GM12878 (cell line): ENCODE measurements at regions not wholly inside any gene's neighbourhood (a gene's known extent, or its start where the extent isn't known, plus 50 kb on each side); places are given as distances from the start of the nearest gene placed in this dataset.

Source experiments
- ATAC-seq: fragments of 200-7000 bp; cut with Tn5 transposase; 3 replicates; pipeline ENCODE4 v1.9.1; 2020; ENCODE audit warnings: mild to moderate bottlenecking, moderate library complexity
- BruUV-seq: library from RNA; stranded (reverse); fragments of 400-500 nt; replicated peaks from 2 replicates; lab custom pipeline; 2021; lab: Mats Ljungman, UMichigan
- CTCF ChIA-PET: fragments of 300-600 bp; sonication (Branson Sonifier 250); formaldehyde crosslinking; extraction: SDS; loops from one replicate; lab custom pipeline; 2021; ENCODE audit warnings: inconsistent platforms; lab: Yijun Ruan, JAX
- POLR2A ChIA-PET: fragments of 350-600 bp; formaldehyde crosslinking; extraction: SDS; loops from one replicate; lab custom pipeline; 2021; ENCODE audit warnings: inconsistent platforms; lab: Charles Lee
- RAD21 ChIA-PET: fragments of 300-600 bp; sonication (Branson Sonifier 250); formaldehyde crosslinking; loops from one replicate; lab custom pipeline; 2023; ENCODE audit warnings: antibody characterized with exemption; ENCODE audit not compliant: unreplicated experiment; lab: Charles Lee
- SMC1A ChIA-PET: fragments of 300-600 bp; sonication (Branson Sonifier 250); formaldehyde crosslinking; loops from one replicate; lab custom pipeline; 2023; ENCODE audit not compliant: unreplicated experiment, uncharacterized antibody; lab: Charles Lee
- DNase-seq: peaks from one replicate; pipeline ENCODE4 v3.0.0-alpha.2; 2011; ENCODE audit warnings: low read depth, low spot score
- FAIRE-seq: peaks from 3 replicates; lab custom pipeline; 2011; peaks lifted over from hg19 to GRCh38; lab: Jason Lieb, UNC
- H2AFZ ChIP-seq: 2 replicates; pipeline ENCODE4 v1.6.0; 2011; ENCODE audit warnings: low read depth, low read length, control low read depth; ENCODE audit not compliant: control insufficient read depth
- H3K27ac ChIP-seq: 2 replicates; pipeline ENCODE4 v1.5.1; 2011; ENCODE audit warnings: control low read depth; ENCODE audit not compliant: control insufficient read depth, insufficient read depth
- H3K27me3 ChIP-seq, 2 experiments: replicated peaks in 1 of 2; 2 replicates each; pipeline versions ENCODE4 v1.6.0 to v1.6.1; 2011; ENCODE audit warnings: low read length in 1 of 2; ENCODE audit not compliant: control insufficient read depth in 2 of 2, insufficient read depth in 2 of 2
- H3K36me3 ChIP-seq, 2 experiments: 2 replicates each; pipeline ENCODE4 v1.5.1; 2011; ENCODE audit warnings: low read length in 1 of 2; ENCODE audit not compliant: control insufficient read depth in 2 of 2, insufficient read depth in 2 of 2
- H3K4me1 ChIP-seq: 2 replicates; pipeline ENCODE4 v1.6.1; 2011; ENCODE audit warnings: mild to moderate bottlenecking, low read length, moderate library complexity, mixed read lengths; ENCODE audit not compliant: control insufficient read depth, insufficient read depth
- H3K4me2 ChIP-seq: 2 replicates; pipeline ENCODE4 v1.6.0; 2011; ENCODE audit warnings: control low read depth; ENCODE audit not compliant: control insufficient read depth, insufficient read depth
- H3K4me3 ChIP-seq: fragments of 200-600 bp; sonication (generic); 2 replicates; pipeline ENCODE4 v1.5.1; 2016
- H3K79me2 ChIP-seq: 2 replicates; pipeline ENCODE4 v1.6.0; 2011; ENCODE audit warnings: low read length; ENCODE audit not compliant: control insufficient read depth, insufficient read depth
- H3K9ac ChIP-seq: 2 replicates; pipeline ENCODE4 v1.8.0; 2011; ENCODE audit warnings: low read length, control low read depth, mixed read lengths; ENCODE audit not compliant: control insufficient read depth, insufficient read depth
- H3K9me3 ChIP-seq: replicated peaks from 3 replicates; pipeline ENCODE4 v1.5.1; 2011; ENCODE audit warnings: mild to moderate bottlenecking, low read length; ENCODE audit not compliant: control insufficient read depth, insufficient read depth
- H4K20me1 ChIP-seq: 2 replicates; pipeline ENCODE4 v1.6.0; 2011; ENCODE audit not compliant: control insufficient read depth, insufficient read depth
- CREM ChIP-seq: IDR thresholded peaks from 2 replicates; pipeline ENCODE4 v1.6.1; 2014; ENCODE audit warnings: antibody characterized with exemption, low read depth
- DPF2 ChIP-seq: fragments of 450-650 bp; IDR thresholded peaks from 2 replicates; pipeline ENCODE4 v1.6.1; 2017; ENCODE audit warnings: mild to moderate bottlenecking
- EGR1 ChIP-seq, 2 experiments: IDR thresholded peaks; 1 replicate in 1 of 2; 2 replicates in 1 of 2; pipeline ENCODE4 v1.6.1; 2011 to 2012; ENCODE audit warnings: low read depth in 2 of 2, low read length in 2 of 2, borderline replicate concordance in 1 of 2, mild to moderate bottlenecking in 1 of 2, moderate library complexity in 1 of 2
- FOXM1 ChIP-seq: IDR thresholded peaks from 2 replicates; pipeline ENCODE4 v1.6.1; 2012; ENCODE audit warnings: low read depth, mild to moderate bottlenecking, inconsistent platforms, low read length, moderate library complexity
- JUNB ChIP-seq: IDR thresholded peaks from 2 replicates; pipeline ENCODE4 v1.6.1; 2016; ENCODE audit warnings: antibody characterized with exemption, mild to moderate bottlenecking
- MXI1 ChIP-seq: fragments of 150-350 bp; IDR thresholded peaks from 2 replicates; pipeline ENCODE4 v1.6.1; 2011; ENCODE audit warnings: low read depth, mild to moderate bottlenecking, inconsistent platforms, low read length, improper control_type of control experiment
- PKNOX1 ChIP-seq: fragments of 450-650 bp; IDR thresholded peaks from 2 replicates; pipeline ENCODE4 v1.6.1; 2016; ENCODE audit warnings: mild to moderate bottlenecking
- RB1 ChIP-seq: fragments of 450-650 bp; formaldehyde crosslinking; IDR thresholded peaks from 2 replicates; pipeline ENCODE4 v1.6.1; 2017; ENCODE audit warnings: mild to moderate bottlenecking, borderline replicate concordance
- SREBF1 ChIP-seq: IDR thresholded peaks from 2 replicates; pipeline ENCODE4 v1.6.1; 2012; ENCODE audit warnings: mild to moderate bottlenecking, low read length
- TARDBP ChIP-seq: IDR thresholded peaks from 2 replicates; pipeline ENCODE4 v1.6.1; 2016; ENCODE audit warnings: borderline replicate concordance
- ZZZ3 ChIP-seq: IDR thresholded peaks from 2 replicates; pipeline ENCODE4 v1.6.1; 2011; ENCODE audit warnings: low read depth; ENCODE audit not compliant: control insufficient read depth, insufficient read length
- WGBS: methylation state at CpG from one replicate; pipeline ENCODE4 v1.1.6; 2016; ENCODE audit warnings: low lambda C conversion rate; ENCODE audit not compliant: insufficient replicate concordance, insufficient coverage; ENCODE audit errors: missing lambda C conversion rate; 5-methylcytosine and 5-hydroxymethylcytosine counted together
- in situ Hi-C: fragments of 300-500 bp; cut with MboI; formaldehyde crosslinking; loops from 9 replicates; pipeline ENCODE4 v1.14.3; 2018; ENCODE audit warnings: mixed read lengths
- intact Hi-C: fragments of 100-400 bp; cut with micrococcal nuclease; formaldehyde crosslinking; loops from one replicate; pipeline ENCODE4 v1.14.2; 2022; ENCODE audit not compliant: unreplicated experiment

GRCh38 chrX:15016051-15016450, 142.8 kb downstream of the MOSPD2 start:
- no peak overlapping the region for H2AFZ ChIP-seq
- DNase-seq (no peak), ATAC-seq (no peak), FAIRE-seq (no peak)
- H3K9me3 ChIP-seq = no peaks in the 10 kb centered on the region
- ChIA-PET SMC1A (no interaction called here), RAD21 (no interaction called here), POLR2A (no interaction called here), CTCF (no interaction called here)
- no peak overlapping the region for H3K4me2 ChIP-seq
- intact Hi-C loops (no loop called here), in situ Hi-C loops (no loop called here)
- no peaks in the 10 kb centered on the region for H4K20me1 ChIP-seq
- BruUV-seq = no TSS peak
- H3K9ac ChIP-seq = no peak overlapping the region
- no peaks in the 10 kb centered on the region for H3K36me3 ChIP-seq
- H3K79me2 ChIP-seq = no peaks in the 10 kb centered on the region
- WGBS = 0% methylated on average over 1 of the region's 1 CpG
- no peak overlapping the region for H3K4me3 ChIP-seq
- no peak overlapping the region for H3K27ac ChIP-seq
- H3K4me1 ChIP-seq = no peaks in the 10 kb centered on the region
- no peak for TF ChIP-seq RB1
- TF ChIP-seq JUNB = peak; percentile 11; the same call in 1 of the 2 replicates
- TF ChIP-seq EGR1 (IDR thresholded peaks at IDR 0.05; ENCODE audit: borderline replicate concordance in 1 of 2, low read depth in 2 of 2, low read length in 2 of 2) = no peak
- no peaks in the 10 kb centered on the region for H3K27me3 ChIP-seq

- RAD21 ChIA-PET = no interaction called here
- Histone ChIP-seq H3K36me3 (no peaks in the 10 kb centered on the region), H3K4me2 (no peak overlapping the region), H4K20me1 (no peaks in the 10 kb centered on the region), H3K9me3 (no peaks in the 10 kb centered on the region), H3K4me3 (no peak overlapping the region), H3K27me3 (no peaks in the 10 kb centered on the region), H2AFZ (no peak overlapping the region), H3K27ac (no peak overlapping the region), H3K4me1 (no peaks in the 10 kb centered on the region), H3K9ac (no peak overlapping the region), H3K79me2 (no peaks in the 10 kb centered on the region)
- TF ChIP-seq ZZZ3 (no peak), DPF2 (no peak), PKNOX1 (no peak), TARDBP (no peak), SREBF1 (no peak), MXI1 (no peak), FOXM1 (no peak), CREM (no peak)
- SMC1A ChIA-PET = no interaction called here
- BruUV-seq = no TSS peak
- CTCF ChIA-PET = no interaction called here
- intact Hi-C loops = no loop called here
- DNase-seq (no peak), ATAC-seq (no peak), FAIRE-seq (no peak)
- in situ Hi-C loops = no loop called here
- 20% methylated on average over 2 of the region's 2 CpGs for WGBS
- POLR2A ChIA-PET = no interaction called here
Measured at GRCh38 chrX:15014281-15014680, 141.1 kb downstream of the MOSPD2 start.
